CD14-positive monocyte (primary cell): ENCODE measurements at regions not wholly inside any gene's neighbourhood (a gene's known extent, or its start where the extent isn't known, plus 50 kb on each side); places are given as distances from the start of the nearest gene placed in this dataset.

Experiments
- DNase-seq, 3 donors: peaks; one replicate each; pipeline ENCODE4 v3.0.0-alpha.2; 2011 to 2022
- H2AFZ ChIP-seq: 2 replicates; pipeline ENCODE4 v1.6.0; 2012; ENCODE audit warnings: mild to moderate bottlenecking, low read depth, low read length, inconsistent platforms; ENCODE audit not compliant: insufficient read depth, poor library complexity, severe bottlenecking
- H3K27ac ChIP-seq, 2 donors: 1 replicate in 1 of 2; 2 replicates in 1 of 2; pipeline ENCODE4 v1.5.1; 2012 to 2013; ENCODE audit warnings: low read length in 2 of 2, control low read depth in 1 of 2, inconsistent platforms in 1 of 2, low read depth in 1 of 2, mild to moderate bottlenecking in 1 of 2
- H3K27me3 ChIP-seq, 2 donors: one replicate each; pipeline versions ENCODE4 v1.6.0 to v1.6.1; 2011 to 2013; ENCODE audit warnings: low read length in 2 of 2; ENCODE audit not compliant: control insufficient read depth in 2 of 2, insufficient read depth in 2 of 2
- H3K36me3 ChIP-seq, 2 donors: replicated peaks in 1 of 2; 1 replicate in 1 of 2; 2 replicates in 1 of 2; pipeline versions ENCODE4 v1.5.1 to v1.6.1; 2012 to 2013; ENCODE audit warnings: low read length in 2 of 2, control low read depth in 1 of 2, inconsistent platforms in 1 of 2, mild to moderate bottlenecking in 1 of 2; ENCODE audit not compliant: insufficient read depth in 2 of 2, control insufficient read depth in 1 of 2
- H3K4me1 ChIP-seq, 2 donors: 1 replicate in 1 of 2; 2 replicates in 1 of 2; pipeline versions ENCODE4 v1.5.1 to v1.6.1; 2012 to 2013; ENCODE audit warnings: low read length in 2 of 2, control low read depth in 1 of 2, inconsistent platforms in 1 of 2, mild to moderate bottlenecking in 1 of 2, moderate library complexity in 1 of 2; ENCODE audit not compliant: insufficient read depth in 2 of 2, control insufficient read depth in 1 of 2
- H3K4me2 ChIP-seq: replicated peaks from 2 replicates; pipeline ENCODE3; 2012; ENCODE audit warnings: low read length, moderate library complexity, mild to moderate bottlenecking; ENCODE audit not compliant: poor library complexity, severe bottlenecking; ENCODE audit errors: extremely low read depth
- H3K4me3 ChIP-seq, 3 experiments: fragments of 200-600 bp in 1 of 3; sonication (generic) in 1 of 3; replicated peaks in 1 of 3; 1 replicate in 2 of 3; 2 replicates in 1 of 3; pipeline ENCODE4 v1.5.1; 2011 to 2013; ENCODE audit warnings: low read length in 3 of 3, mild to moderate bottlenecking in 3 of 3, control low read depth in 2 of 3, low read depth in 2 of 3, inconsistent platforms in 1 of 3, moderate library complexity in 1 of 3
- H3K79me2 ChIP-seq: 2 replicates; pipeline ENCODE4 v1.6.0; 2012; ENCODE audit warnings: mild to moderate bottlenecking, control low read depth, inconsistent platforms, low read length, moderate library complexity; ENCODE audit not compliant: insufficient read depth
- H3K9ac ChIP-seq: 2 replicates; pipeline ENCODE4 v1.6.0; 2017; ENCODE audit warnings: low read length, mild to moderate bottlenecking; ENCODE audit not compliant: insufficient read depth, poor library complexity, severe bottlenecking
- H3K9me3 ChIP-seq, 2 donors: replicated peaks in 1 of 2; 1 replicate in 1 of 2; 2 replicates in 1 of 2; pipeline versions ENCODE4 v1.5.1 to v1.6.1; 2012 to 2013; ENCODE audit warnings: low read length in 2 of 2, control low read depth in 1 of 2; ENCODE audit not compliant: control insufficient read depth in 1 of 2, insufficient read depth in 1 of 2
- H4K20me1 ChIP-seq: 2 replicates; pipeline ENCODE4 v1.6.0; 2012; ENCODE audit warnings: mild to moderate bottlenecking, low read length, control low read depth, moderate library complexity; ENCODE audit not compliant: insufficient read depth
- H3K27ac Mint-ChIP-seq, 7 donors: one replicate each; pipeline ENCODE4 v1.8.0; 2020; ENCODE audit warnings: mild to moderate bottlenecking in 7 of 7, mixed read lengths in 7 of 7, moderate library complexity in 6 of 7, inconsistent platforms in 2 of 7
- H3K27me3 Mint-ChIP-seq, 3 donors: one replicate each; pipeline ENCODE4 v1.8.0; 2021 to 2022; ENCODE audit warnings: low read depth in 3 of 3, mild to moderate bottlenecking in 3 of 3, mixed read lengths in 3 of 3, moderate library complexity in 3 of 3, inconsistent platforms in 1 of 3
- H3K36me3 Mint-ChIP-seq, 2 donors: one replicate each; pipeline ENCODE4 v1.8.0; 2020; ENCODE audit warnings: mixed read lengths in 2 of 2, inconsistent platforms in 1 of 2, mild to moderate bottlenecking in 1 of 2
- H3K4me1 Mint-ChIP-seq: one replicate; pipeline ENCODE4 v1.8.0; 2020; ENCODE audit warnings: mild to moderate bottlenecking, mixed read lengths
- H3K4me3 Mint-ChIP-seq, 2 donors: one replicate each; pipeline ENCODE4 v1.8.0; 2020; ENCODE audit warnings: mild to moderate bottlenecking in 2 of 2, mixed read lengths in 2 of 2, moderate library complexity in 1 of 2
- H3K9me3 Mint-ChIP-seq, 7 donors: one replicate each; pipeline ENCODE4 v1.8.0; 2020 to 2022; ENCODE audit warnings: mixed read lengths in 7 of 7, mild to moderate bottlenecking in 6 of 7, moderate library complexity in 6 of 7, inconsistent platforms in 2 of 7
- CTCF ChIP-seq: fragments of 200-600 bp; IDR thresholded peaks from one replicate; pipeline ENCODE4 v1.8.0; 2022; ENCODE audit warnings: antibody characterized with exemption, mild to moderate bottlenecking
- WGBS: methylation state at CpG from one replicate; pipeline ENCODE4 v1.1.5; 2013; ENCODE audit warnings: missing lambda C conversion rate; ENCODE audit not compliant: insufficient coverage; 5-methylcytosine and 5-hydroxymethylcytosine counted together
- intact Hi-C, 2 donors: fragments of 100-400 bp; cut with micrococcal nuclease; formaldehyde crosslinking; loops; one replicate each; pipeline versions ENCODE4 v1.15.0 to v1.15.1; 2023

GRCh38 chr9:135394699-135395645 lies 84.6 kb upstream of the PPP1R26 start:
- Histone ChIP-seq H3K36me3 (no peaks in the 10 kb centered on the region), H3K27ac (no peak overlapping the region), H3K9me3 (peaks cover 9 to 23% of the 10 kb centered on the region in 2 donors), H3K27me3 (no peaks in the 10 kb centered on the region), H3K4me1 (no peaks in the 10 kb centered on the region), H3K79me2 (no peaks in the 10 kb centered on the region), H3K4me2 (no peak overlapping the region), H4K20me1 (no peaks in the 10 kb centered on the region), H3K9ac (no peak overlapping the region), H3K4me3 (no peak overlapping the region), H2AFZ (no peak overlapping the region)
- no peak for DNase-seq
- Mint-ChIP-seq H3K36me3 (no peaks in the 10 kb centered on the region), H3K9me3 (peaks cover 5 to 23% (median 16%) of the 10 kb centered on the region in 7 donors), H3K27me3 (peaks cover 0 to 4% (median 0%) of the 10 kb centered on the region in 3 donors), H3K4me3 (no peak overlapping the region), H3K27ac (no peak overlapping the region), H3K4me1 (no peaks in the 10 kb centered on the region)
- 92% methylated on average over 5 of the region's 5 CpGs for WGBS
- TF ChIP-seq CTCF = no peak
- intact Hi-C loops = no loop called here

- no peak overlapping the region for H3K4me2 ChIP-seq
- H3K27me3 ChIP-seq = no peaks in the 10 kb centered on the region
- no peaks in the 10 kb centered on the region for H3K4me1 ChIP-seq
- H4K20me1 ChIP-seq = no peaks in the 10 kb centered on the region
- H3K36me3 ChIP-seq = no peaks in the 10 kb centered on the region
- H3K27me3 Mint-ChIP-seq = peaks cover 0 to 2% (median 1%) of the 10 kb centered on the region in 3 donors
- H3K4me3 Mint-ChIP-seq = no peak overlapping the region
- H2AFZ ChIP-seq = no peak overlapping the region
- DNase-seq = no peak
- WGBS = 93% methylated on average over 12 of the region's 12 CpGs
- H3K79me2 ChIP-seq = no peaks in the 10 kb centered on the region
- H3K27ac ChIP-seq = no peak overlapping the region
- peaks cover 9 to 23% of the 10 kb centered on the region in 2 donors for H3K9me3 ChIP-seq
- H3K9ac ChIP-seq = no peak overlapping the region
- peaks cover 5 to 23% (median 16%) of the 10 kb centered on the region in 7 donors for H3K9me3 Mint-ChIP-seq
- H3K4me1 Mint-ChIP-seq = no peaks in the 10 kb centered on the region
- intact Hi-C loops = no loop called here
- no peak overlapping the region for H3K27ac Mint-ChIP-seq
- no peak overlapping the region for H3K4me3 ChIP-seq
- TF ChIP-seq CTCF = no peak
- H3K36me3 Mint-ChIP-seq = no peaks in the 10 kb centered on the region
Observed at GRCh38 chr9:135397142-135397541, 82.4 kb upstream of the PPP1R26 start.
